ENCODE measurements at regions not wholly inside any gene's neighbourhood (a gene's known extent, or its start where the extent isn't known, plus 50 kb on each side); places are given as distances from the start of the nearest gene placed in this dataset.
"Not testable (repeated sequence)": the region's sequence is repeated elsewhere in the genome, so short reads cannot be mapped to it uniquely, and the experiment has no call there.

DNA sequence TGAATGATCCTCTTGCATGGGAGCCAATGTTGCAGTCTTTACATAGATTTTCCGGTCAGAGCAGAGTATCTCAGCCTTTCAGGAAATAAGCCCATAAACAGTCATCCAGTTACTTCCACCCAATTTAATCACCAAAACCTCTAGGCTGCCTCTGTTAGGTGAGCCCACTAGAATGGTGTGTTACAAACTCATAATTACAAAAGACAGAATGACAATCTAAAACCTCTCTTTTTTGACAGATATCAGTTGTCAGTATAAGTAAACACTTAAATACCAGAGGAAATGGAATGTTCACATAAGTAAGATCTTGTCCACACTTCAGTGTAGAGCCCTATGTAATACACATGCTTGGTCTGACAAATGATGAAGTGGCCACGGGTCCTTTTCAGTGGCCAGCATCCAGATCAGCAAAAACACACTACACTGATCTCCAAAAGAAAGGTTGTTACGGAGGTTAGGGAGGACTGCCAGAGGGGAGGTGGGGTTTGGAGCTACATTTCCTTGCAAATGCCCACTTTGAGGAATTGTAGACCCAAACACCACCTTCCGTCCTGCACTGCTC lies 71.3 kb upstream of the FBXO28 start:
- Histone ChIP-seq H3K4me1 (ENCODE audit: low read depth, poor library complexity, severe bottlenecking) (no peaks in the 10 kb centered on the region), H3K4me2 (no peak overlapping the region), H4K20me1 (ENCODE audit: insufficient read depth) (no peaks in the 10 kb centered on the region), H3K9ac (no peak overlapping the region), H3K27me3 (ENCODE audit: insufficient read depth, low read depth) (no peaks in the 10 kb centered on the region), H3K36me3 (ENCODE audit: insufficient read depth) (no peaks in the 10 kb centered on the region), H3K27ac (no peak overlapping the region), H3K4me3 (IDR thresholded peaks at IDR 0.05; ENCODE audit: insufficient read depth, low read depth, low read length) (no peak overlapping the region), H2AFZ (ENCODE audit: low read depth) (no peak overlapping the region), H3K79me2 (ENCODE audit: insufficient read depth, low read depth) (no peaks in the 10 kb centered on the region)
- TF ChIP-seq, protein P1, sequence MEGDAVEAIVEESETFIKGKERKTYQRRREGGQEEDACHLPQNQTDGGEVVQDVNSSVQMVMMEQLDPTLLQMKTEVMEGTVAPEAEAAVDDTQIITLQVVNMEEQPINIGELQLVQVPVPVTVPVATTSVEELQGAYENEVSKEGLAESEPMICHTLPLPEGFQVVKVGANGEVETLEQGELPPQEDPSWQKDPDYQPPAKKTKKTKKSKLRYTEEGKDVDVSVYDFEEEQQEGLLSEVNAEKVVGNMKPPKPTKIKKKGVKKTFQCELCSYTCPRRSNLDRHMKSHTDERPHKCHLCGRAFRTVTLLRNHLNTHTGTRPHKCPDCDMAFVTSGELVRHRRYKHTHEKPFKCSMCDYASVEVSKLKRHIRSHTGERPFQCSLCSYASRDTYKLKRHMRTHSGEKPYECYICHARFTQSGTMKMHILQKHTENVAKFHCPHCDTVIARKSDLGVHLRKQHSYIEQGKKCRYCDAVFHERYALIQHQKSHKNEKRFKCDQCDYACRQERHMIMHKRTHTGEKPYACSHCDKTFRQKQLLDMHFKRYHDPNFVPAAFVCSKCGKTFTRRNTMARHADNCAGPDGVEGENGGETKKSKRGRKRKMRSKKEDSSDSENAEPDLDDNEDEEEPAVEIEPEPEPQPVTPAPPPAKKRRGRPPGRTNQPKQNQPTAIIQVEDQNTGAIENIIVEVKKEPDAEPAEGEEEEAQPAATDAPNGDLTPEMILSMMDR (conservative IDR thresholded peaks at IDR 0.05; ENCODE audit: low read depth, low read length): no peak

DNA sequence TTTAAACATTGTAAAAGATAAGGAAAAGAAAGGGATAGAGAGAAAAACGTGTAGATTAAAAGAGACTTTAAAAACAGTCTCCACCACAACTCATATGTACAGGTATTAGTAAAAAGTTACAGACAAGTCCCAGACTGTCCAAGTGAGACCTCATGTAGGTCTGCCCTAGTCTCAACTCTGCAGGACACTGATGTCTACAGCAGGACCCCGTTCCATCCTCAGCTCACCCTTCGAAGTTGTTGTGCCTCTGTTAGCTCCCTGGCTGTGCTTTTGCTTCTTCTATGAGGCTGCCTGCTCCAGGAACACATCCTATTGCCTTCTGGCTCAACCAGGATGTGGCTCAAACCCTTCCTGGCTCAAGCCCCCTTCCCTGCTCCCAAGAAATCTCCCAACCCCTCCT lies 72.9 kb upstream of the FBXO28 start:
- Histone ChIP-seq H3K9ac (no peak overlapping the region), H3K27me3 (ENCODE audit: insufficient read depth, low read depth) (no peaks in the 10 kb centered on the region), H3K4me2 (no peak overlapping the region), H3K36me3 (ENCODE audit: insufficient read depth) (no peaks in the 10 kb centered on the region), H3K4me3 (IDR thresholded peaks at IDR 0.05; ENCODE audit: insufficient read depth, low read depth, low read length) (no peak overlapping the region), H3K79me2 (ENCODE audit: insufficient read depth, low read depth) (no peaks in the 10 kb centered on the region), H2AFZ (ENCODE audit: low read depth) (no peak overlapping the region), H3K4me1 (ENCODE audit: low read depth, poor library complexity, severe bottlenecking) (no peaks in the 10 kb centered on the region), H3K27ac (no peak overlapping the region), H4K20me1 (ENCODE audit: insufficient read depth) (no peaks in the 10 kb centered on the region)
- TF ChIP-seq, protein P1 (conservative IDR thresholded peaks at IDR 0.05; ENCODE audit: low read depth, low read length): no peak

DNA sequence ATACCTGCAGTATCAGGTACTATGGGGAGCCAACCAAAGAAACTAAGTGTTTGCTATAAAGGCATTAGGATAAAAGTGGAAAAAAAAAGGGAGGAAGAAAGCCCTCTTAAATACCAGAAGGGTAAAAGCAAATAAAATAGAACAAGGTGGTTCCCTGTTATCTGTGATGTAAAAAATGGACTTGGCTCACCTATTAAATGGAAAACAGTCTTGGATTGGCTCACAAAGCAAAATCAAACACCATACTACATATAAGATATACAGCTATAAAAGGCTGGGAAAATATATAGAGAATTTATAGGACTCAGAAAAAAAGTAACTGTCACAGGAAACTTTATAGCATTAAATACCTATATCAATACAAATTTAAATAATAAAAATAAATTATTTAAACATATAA lies 73.5 kb upstream of the FBXO28 start:
- not testable (repeated sequence) for H2AFZ ChIP-seq (ENCODE audit: low read depth); H3K4me1 ChIP-seq (ENCODE audit: low read depth, poor library complexity, severe bottlenecking); H3K4me3 ChIP-seq (IDR thresholded peaks at IDR 0.05; ENCODE audit: insufficient read depth, low read depth, low read length); H3K4me2 ChIP-seq; H3K79me2 ChIP-seq (ENCODE audit: insufficient read depth, low read depth); H3K36me3 ChIP-seq (ENCODE audit: insufficient read depth); H3K27me3 ChIP-seq (ENCODE audit: insufficient read depth, low read depth); H4K20me1 ChIP-seq (ENCODE audit: insufficient read depth); H3K27ac ChIP-seq; H3K9ac ChIP-seq

DNA sequence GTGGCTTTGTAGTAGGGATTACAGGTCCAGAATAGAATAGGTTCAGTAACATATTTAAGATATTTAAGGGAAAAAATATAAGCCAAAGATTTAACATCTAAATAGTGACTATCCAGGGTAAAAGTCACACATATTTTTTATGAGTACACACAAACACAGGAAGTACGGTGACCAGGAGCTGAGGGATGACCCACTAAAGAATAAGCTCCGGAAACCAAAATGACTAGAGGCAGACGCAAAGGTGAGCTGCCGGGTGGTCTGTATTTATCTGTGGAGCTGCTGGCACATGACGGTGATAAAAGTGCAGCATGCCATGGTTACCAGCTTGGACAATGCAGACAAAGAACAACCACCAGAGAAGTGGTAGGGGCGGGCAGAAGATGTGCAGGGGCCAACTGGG lies 73.9 kb upstream of the FBXO28 start:
- not testable (repeated sequence) for H3K79me2 ChIP-seq (ENCODE audit: insufficient read depth, low read depth); H4K20me1 ChIP-seq (ENCODE audit: insufficient read depth); H3K27me3 ChIP-seq (ENCODE audit: insufficient read depth, low read depth); H3K27ac ChIP-seq; H3K4me1 ChIP-seq (ENCODE audit: low read depth, poor library complexity, severe bottlenecking); H3K36me3 ChIP-seq (ENCODE audit: insufficient read depth); H2AFZ ChIP-seq (ENCODE audit: low read depth); H3K9ac ChIP-seq; H3K4me3 ChIP-seq (IDR thresholded peaks at IDR 0.05; ENCODE audit: insufficient read depth, low read depth, low read length); H3K4me2 ChIP-seq

DNA sequence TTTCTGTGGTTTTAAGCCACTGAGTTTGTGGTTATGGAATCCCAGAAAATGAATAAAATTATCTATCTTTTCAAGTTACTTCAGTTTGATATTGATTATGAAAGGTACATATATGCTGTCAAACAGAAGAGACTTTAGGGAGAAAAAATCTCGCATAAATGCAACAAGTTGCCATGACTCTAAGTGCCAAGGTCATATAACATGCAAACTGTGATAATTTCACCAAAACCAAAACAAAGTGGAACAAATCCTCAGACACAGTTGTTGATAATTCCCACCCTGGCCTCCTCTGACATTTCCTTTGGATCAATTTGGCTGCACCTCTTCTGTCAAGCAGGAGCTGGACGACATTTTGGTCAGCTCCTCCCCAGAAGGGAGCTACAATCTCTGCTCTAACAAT lies 75.1 kb upstream of the FBXO28 start:
- not testable (repeated sequence) for H3K27ac ChIP-seq; H3K4me3 ChIP-seq (IDR thresholded peaks at IDR 0.05; ENCODE audit: insufficient read depth, low read depth, low read length)

DNA sequence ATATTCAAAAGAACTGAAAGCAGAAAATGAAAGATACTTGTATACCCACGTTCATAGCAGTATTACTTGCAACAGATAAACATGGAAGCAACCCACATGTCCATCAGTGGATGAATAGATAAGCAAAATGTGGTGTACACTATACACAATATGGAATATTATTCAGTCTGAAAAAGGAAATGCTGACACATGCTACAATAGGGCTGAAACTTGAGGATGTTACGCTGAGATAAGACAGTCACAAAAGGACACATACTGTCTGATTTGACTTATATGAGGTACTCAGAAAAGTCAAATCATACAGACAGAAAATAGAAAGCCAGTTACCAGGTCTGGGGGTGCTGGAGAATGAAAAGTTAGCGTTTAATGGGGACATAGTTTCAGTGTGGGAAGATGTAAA lies 76.5 kb upstream of the FBXO28 start:
- not testable (repeated sequence) for H3K4me2 ChIP-seq; H3K4me3 ChIP-seq (IDR thresholded peaks at IDR 0.05; ENCODE audit: insufficient read depth, low read depth, low read length); H3K79me2 ChIP-seq (ENCODE audit: insufficient read depth, low read depth); H3K27me3 ChIP-seq (ENCODE audit: insufficient read depth, low read depth); H3K36me3 ChIP-seq (ENCODE audit: insufficient read depth); H3K4me1 ChIP-seq (ENCODE audit: low read depth, poor library complexity, severe bottlenecking); H2AFZ ChIP-seq (ENCODE audit: low read depth); H4K20me1 ChIP-seq (ENCODE audit: insufficient read depth); H3K9ac ChIP-seq; H3K27ac ChIP-seq

More for the DNA sequence above, 75.1 kb upstream of the FBXO28 start:
- H2AFZ ChIP-seq (ENCODE audit: low read depth); H3K36me3 ChIP-seq (ENCODE audit: insufficient read depth); H3K4me1 ChIP-seq (ENCODE audit: low read depth, poor library complexity, severe bottlenecking); H3K4me2 ChIP-seq; H3K79me2 ChIP-seq (ENCODE audit: insufficient read depth, low read depth); H3K27me3 ChIP-seq (ENCODE audit: insufficient read depth, low read depth); H4K20me1 ChIP-seq (ENCODE audit: insufficient read depth); H3K9ac ChIP-seq: not testable (repeated sequence)

DNA sequence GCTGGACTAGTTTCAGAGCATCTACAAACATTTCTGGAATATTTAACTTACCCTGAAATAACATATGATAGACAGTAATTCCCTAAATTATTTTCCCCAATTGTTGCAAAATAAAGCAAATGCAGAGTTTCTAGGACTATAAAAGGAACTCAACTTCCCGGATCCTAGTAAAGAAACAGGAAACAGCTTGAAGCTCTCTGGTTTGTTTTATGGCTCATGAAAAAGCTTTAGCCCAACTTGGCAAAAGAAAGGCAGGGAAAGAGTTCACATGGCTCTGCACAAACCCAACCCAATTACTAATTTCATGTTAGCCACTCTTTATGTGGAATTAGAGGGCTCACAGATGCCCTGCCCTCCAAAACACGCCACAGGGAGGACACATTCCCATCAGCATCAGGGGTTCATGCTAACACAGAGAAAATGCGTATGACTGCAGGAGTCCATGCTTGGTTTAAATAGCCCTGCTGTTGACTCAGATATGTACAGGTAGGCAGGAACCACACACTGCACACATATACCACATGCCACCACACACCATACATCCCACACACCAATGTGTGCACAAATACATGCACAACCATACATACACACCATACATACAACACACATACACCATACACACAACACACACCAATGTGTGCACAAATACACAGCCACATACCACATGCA lies 81.2 kb upstream of the FBXO28 start:
- H3K9ac ChIP-seq; H4K20me1 ChIP-seq (ENCODE audit: insufficient read depth); H2AFZ ChIP-seq (ENCODE audit: low read depth); H3K79me2 ChIP-seq (ENCODE audit: insufficient read depth, low read depth); H3K27ac ChIP-seq; H3K4me3 ChIP-seq (IDR thresholded peaks at IDR 0.05; ENCODE audit: insufficient read depth, low read depth, low read length); H3K4me1 ChIP-seq (ENCODE audit: low read depth, poor library complexity, severe bottlenecking); H3K27me3 ChIP-seq (ENCODE audit: insufficient read depth, low read depth); H3K36me3 ChIP-seq (ENCODE audit: insufficient read depth); H3K4me2 ChIP-seq: not testable (repeated sequence)

DNA sequence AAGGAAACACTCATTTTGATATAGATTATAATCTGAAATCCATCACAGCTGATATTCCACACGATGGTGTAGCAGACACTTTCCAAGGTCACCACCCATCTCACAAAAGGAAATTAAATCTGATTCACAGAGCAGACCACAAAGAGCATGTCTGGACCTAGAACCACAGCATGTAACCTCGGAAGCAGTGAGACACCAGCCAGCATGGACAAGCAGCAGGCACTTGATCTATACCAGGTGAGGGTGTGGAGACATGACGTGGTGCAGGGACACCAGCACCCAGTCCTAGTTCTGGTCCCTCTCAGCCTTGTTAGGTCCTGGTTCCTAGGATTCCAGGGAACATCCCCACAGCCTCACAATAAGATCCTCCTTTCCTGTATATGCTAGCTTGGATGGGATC lies 81.9 kb upstream of the FBXO28 start:
- not testable (repeated sequence) for H3K4me1 ChIP-seq (ENCODE audit: low read depth, poor library complexity, severe bottlenecking); H3K4me3 ChIP-seq (IDR thresholded peaks at IDR 0.05; ENCODE audit: insufficient read depth, low read depth, low read length); H3K36me3 ChIP-seq (ENCODE audit: insufficient read depth); H2AFZ ChIP-seq (ENCODE audit: low read depth); H3K9ac ChIP-seq; H4K20me1 ChIP-seq (ENCODE audit: insufficient read depth); H3K27me3 ChIP-seq (ENCODE audit: insufficient read depth, low read depth); H3K27ac ChIP-seq; H3K79me2 ChIP-seq (ENCODE audit: insufficient read depth, low read depth); H3K4me2 ChIP-seq

DNA sequence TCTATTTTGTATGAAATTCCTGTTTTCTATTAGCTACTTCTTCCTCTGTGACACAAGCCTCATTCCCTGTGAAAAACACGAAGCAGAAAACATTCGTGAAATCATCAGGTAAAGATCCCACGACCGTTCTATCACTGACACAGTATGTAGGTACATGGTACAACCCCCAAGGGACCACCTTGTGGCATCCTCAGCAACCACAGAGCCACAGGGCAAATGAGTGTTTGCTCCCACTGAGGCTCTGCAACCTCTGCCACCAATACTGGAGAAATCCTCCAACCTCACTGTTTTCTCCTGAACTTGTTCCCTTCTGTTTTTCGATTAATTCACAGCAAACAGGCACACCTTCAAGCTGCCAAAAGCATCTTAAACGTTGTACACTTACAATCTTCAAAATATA lies 83.7 kb upstream of the FBXO28 start:
- not testable (repeated sequence) for H3K4me1 ChIP-seq (ENCODE audit: low read depth, poor library complexity, severe bottlenecking); H3K9ac ChIP-seq; H4K20me1 ChIP-seq (ENCODE audit: insufficient read depth); H3K4me3 ChIP-seq (IDR thresholded peaks at IDR 0.05; ENCODE audit: insufficient read depth, low read depth, low read length); H3K27me3 ChIP-seq (ENCODE audit: insufficient read depth, low read depth); H2AFZ ChIP-seq (ENCODE audit: low read depth); H3K4me2 ChIP-seq; H3K27ac ChIP-seq; H3K79me2 ChIP-seq (ENCODE audit: insufficient read depth, low read depth); H3K36me3 ChIP-seq (ENCODE audit: insufficient read depth)
